ENCODE measurements at regions not wholly inside any gene's neighbourhood (a gene's known extent, or its start where the extent isn't known, plus 50 kb on each side); places are given as distances from the start of the nearest gene placed in this dataset.
"Not testable (repeated sequence)": the region's sequence is repeated elsewhere in the genome, so short reads cannot be mapped to it uniquely, and the experiment has no call there.

DNA sequence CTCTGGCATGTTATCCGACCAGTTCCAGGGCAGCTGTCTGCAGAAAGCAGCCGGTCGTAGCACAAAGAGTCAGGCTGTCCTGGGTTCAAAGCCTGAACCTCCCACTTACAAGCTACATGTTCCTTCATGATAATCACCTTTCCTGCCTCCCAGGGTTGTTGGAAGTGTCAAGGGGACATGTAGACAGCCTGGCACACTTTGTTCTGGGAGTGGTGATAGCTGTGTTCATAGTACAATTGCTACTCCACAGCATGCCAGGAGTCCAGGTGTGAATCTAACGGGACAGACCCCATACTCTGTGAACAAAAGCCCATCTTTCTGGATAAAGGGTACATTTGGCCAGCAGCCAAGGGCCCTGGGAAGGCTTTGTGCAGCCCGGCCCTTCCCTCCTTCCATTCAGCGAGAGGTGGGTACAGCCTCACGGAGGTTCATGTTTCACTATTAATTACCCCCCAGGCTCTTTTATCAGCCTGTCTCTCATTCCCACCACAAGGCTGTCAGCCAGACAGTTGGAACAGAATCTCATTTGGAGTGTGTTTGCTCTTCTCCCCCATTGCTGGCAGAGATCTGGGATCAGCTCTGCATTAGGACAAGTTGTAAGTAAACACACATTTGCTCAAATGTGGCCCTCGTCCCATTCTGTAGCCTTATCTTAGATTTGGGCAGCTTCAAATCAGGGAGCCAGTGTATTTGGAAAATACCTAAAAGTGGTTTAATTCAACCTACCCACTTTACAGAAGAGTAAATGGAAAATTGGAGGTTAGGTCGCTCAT lies 101.2 kb downstream of the PROP1 start:
- not testable (repeated sequence) for H3K27ac ChIP-seq (ENCODE audit: low read depth in 1 of 2, low read length in 2 of 2)
- 28% methylated on average over 3 of the region's 9 CpGs for WGBS

DNA sequence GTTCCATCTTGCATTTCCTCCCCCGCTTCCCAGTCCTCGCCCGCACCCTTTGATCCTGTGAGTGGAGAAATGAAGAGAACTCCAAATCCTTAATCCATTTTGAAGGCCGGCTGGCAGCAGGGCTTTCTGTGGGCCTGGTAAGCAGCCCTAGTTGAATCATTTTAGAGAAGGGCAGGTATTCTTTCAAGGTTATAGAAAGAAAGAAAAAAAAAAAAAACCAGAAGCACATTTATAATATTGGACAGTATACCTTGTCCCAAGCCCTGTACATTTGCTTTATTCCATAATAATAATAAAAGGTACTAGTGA lies 103.7 kb downstream of the PROP1 start:
- DNase-seq (ENCODE audit: low spot score); H3K27ac ChIP-seq (ENCODE audit: low read depth in 1 of 2, low read length in 2 of 2); H3K4me3 ChIP-seq (ENCODE audit: low read depth in 1 of 3, low read length in 3 of 3); H3K4me1 ChIP-seq (ENCODE audit: control insufficient read depth in 4 of 4, insufficient read depth in 4 of 4, low read length in 3 of 4); H3K9ac ChIP-seq (ENCODE audit: low read depth in 1 of 2, low read length in 2 of 2); H3K27me3 ChIP-seq (ENCODE audit: control insufficient read depth in 4 of 4, insufficient read depth in 4 of 4, low read length in 3 of 4); H3K36me3 ChIP-seq (ENCODE audit: control insufficient read depth in 4 of 4, insufficient read depth in 3 of 4, low read depth in 1 of 4, low read length in 3 of 4); H3K9me3 ChIP-seq (ENCODE audit: control insufficient read depth in 4 of 4, low read length in 3 of 4): not testable (repeated sequence)
- 51% methylated on average over 4 of the region's 4 CpGs for WGBS

More for the DNA sequence above, 101.2 kb downstream of the PROP1 start:
- not testable (repeated sequence) for H3K9ac ChIP-seq (ENCODE audit: low read depth in 1 of 2, low read length in 2 of 2); DNase-seq (ENCODE audit: low spot score); H3K27me3 ChIP-seq (ENCODE audit: control insufficient read depth in 4 of 4, insufficient read depth in 4 of 4, low read length in 3 of 4); H3K4me1 ChIP-seq (ENCODE audit: control insufficient read depth in 4 of 4, insufficient read depth in 4 of 4, low read length in 3 of 4); H3K36me3 ChIP-seq (ENCODE audit: control insufficient read depth in 4 of 4, insufficient read depth in 3 of 4, low read depth in 1 of 4, low read length in 3 of 4); H3K9me3 ChIP-seq (ENCODE audit: control insufficient read depth in 4 of 4, low read length in 3 of 4); H3K4me3 ChIP-seq (ENCODE audit: low read depth in 1 of 3, low read length in 3 of 3)

DNA sequence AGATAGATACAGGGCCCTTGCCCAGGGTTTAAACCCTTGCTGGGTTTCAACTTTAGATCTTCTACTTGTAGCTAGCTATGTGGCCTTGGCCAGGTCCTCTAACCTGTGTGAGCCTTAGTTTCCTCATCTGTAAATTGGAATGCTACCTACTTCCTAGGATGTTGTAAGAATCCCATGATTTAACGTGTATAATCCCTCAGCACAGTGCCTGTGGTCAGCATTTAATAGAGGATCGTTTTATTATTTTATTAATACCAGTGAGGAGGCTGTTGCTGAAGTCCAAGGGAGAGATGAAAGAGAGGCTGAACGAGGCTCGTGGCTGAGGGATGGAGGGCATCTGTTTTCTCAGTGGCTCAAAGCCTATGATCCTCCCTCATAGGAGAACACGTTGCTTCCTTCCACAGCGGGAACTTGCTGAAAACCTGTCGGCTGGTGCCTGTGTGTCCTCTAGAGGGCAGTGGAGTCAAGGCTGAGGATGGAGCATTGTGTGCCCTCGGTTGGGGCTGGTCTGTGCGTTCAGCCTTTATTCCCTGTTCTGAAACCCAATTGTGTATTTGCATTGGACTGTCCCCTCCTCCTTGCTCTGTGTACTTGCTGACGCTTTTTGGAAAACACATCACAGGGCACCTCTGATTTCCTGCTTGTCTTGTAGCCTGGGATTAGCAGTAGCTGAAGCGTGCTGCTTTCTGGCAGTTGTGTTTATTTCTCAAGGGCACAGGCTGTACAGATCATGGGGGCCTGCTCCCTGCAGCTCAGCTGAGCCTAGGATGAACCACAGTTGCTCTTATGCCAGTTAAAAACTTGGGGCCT lies 104.3 kb downstream of the PROP1 start:
- WGBS = 11% methylated on average over 6 of the region's 11 CpGs
- H3K27ac ChIP-seq (ENCODE audit: low read depth in 1 of 2, low read length in 2 of 2); H3K4me3 ChIP-seq (ENCODE audit: low read depth in 1 of 3, low read length in 3 of 3); DNase-seq (ENCODE audit: low spot score); H3K9me3 ChIP-seq (ENCODE audit: control insufficient read depth in 4 of 4, low read length in 3 of 4); H3K9ac ChIP-seq (ENCODE audit: low read depth in 1 of 2, low read length in 2 of 2); H3K4me1 ChIP-seq (ENCODE audit: control insufficient read depth in 4 of 4, insufficient read depth in 4 of 4, low read length in 3 of 4); H3K36me3 ChIP-seq (ENCODE audit: control insufficient read depth in 4 of 4, insufficient read depth in 3 of 4, low read depth in 1 of 4, low read length in 3 of 4); H3K27me3 ChIP-seq (ENCODE audit: control insufficient read depth in 4 of 4, insufficient read depth in 4 of 4, low read length in 3 of 4): not testable (repeated sequence)
- TF ChIP-seq RAD21 (IDR thresholded peaks at IDR 0.05) = peak; percentile 21 to 29
- TF ChIP-seq, protein P1, sequence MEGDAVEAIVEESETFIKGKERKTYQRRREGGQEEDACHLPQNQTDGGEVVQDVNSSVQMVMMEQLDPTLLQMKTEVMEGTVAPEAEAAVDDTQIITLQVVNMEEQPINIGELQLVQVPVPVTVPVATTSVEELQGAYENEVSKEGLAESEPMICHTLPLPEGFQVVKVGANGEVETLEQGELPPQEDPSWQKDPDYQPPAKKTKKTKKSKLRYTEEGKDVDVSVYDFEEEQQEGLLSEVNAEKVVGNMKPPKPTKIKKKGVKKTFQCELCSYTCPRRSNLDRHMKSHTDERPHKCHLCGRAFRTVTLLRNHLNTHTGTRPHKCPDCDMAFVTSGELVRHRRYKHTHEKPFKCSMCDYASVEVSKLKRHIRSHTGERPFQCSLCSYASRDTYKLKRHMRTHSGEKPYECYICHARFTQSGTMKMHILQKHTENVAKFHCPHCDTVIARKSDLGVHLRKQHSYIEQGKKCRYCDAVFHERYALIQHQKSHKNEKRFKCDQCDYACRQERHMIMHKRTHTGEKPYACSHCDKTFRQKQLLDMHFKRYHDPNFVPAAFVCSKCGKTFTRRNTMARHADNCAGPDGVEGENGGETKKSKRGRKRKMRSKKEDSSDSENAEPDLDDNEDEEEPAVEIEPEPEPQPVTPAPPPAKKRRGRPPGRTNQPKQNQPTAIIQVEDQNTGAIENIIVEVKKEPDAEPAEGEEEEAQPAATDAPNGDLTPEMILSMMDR (IDR thresholded peaks at IDR 0.05; ENCODE audit: low read depth, low read length, missing input control) = peak; percentile 20

DNA sequence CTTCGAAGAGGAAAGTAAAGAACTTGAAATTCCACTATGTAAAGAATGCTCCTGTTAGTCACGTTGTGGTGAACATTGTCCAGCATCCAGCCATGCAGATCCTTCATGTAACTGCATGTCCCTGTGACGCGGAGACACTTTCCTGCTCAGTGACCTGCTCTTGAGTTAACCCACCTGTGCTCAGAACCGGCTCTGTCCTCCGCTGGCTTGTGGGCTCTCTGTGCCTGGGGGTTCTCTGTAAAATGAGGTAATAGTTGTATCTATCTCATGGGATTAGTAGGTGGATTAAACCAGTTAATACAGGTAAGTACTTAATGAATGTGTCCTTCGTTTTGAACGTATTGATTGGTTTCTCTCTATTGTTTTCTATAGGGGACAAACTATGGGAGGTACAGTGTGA lies 100.6 kb upstream of the FAM153A start:
- 92% methylated on average over 8 of the region's 8 CpGs for WGBS
- H3K36me3 ChIP-seq (ENCODE audit: control insufficient read depth in 4 of 4, insufficient read depth in 3 of 4, low read depth in 1 of 4, low read length in 3 of 4); DNase-seq (ENCODE audit: low spot score); H3K4me1 ChIP-seq (ENCODE audit: control insufficient read depth in 4 of 4, insufficient read depth in 4 of 4, low read length in 3 of 4); H3K27ac ChIP-seq (ENCODE audit: low read depth in 1 of 2, low read length in 2 of 2); H3K9ac ChIP-seq (ENCODE audit: low read depth in 1 of 2, low read length in 2 of 2); H3K4me3 ChIP-seq (ENCODE audit: low read depth in 1 of 3, low read length in 3 of 3); H3K27me3 ChIP-seq (ENCODE audit: control insufficient read depth in 4 of 4, insufficient read depth in 4 of 4, low read length in 3 of 4); H3K9me3 ChIP-seq (ENCODE audit: control insufficient read depth in 4 of 4, low read length in 3 of 4): not testable (repeated sequence)

GRCh38 chr5:177875900-177876238 lies 93.2 kb upstream of the FAM153A start:
- under 1% methylated on average over 5 of the region's 15 CpGs for WGBS
- not testable (repeated sequence) for H3K36me3 ChIP-seq (ENCODE audit: control insufficient read depth in 4 of 4, insufficient read depth in 3 of 4, low read depth in 1 of 4, low read length in 3 of 4); H3K27ac ChIP-seq (ENCODE audit: low read depth in 1 of 2, low read length in 2 of 2); H3K27me3 ChIP-seq (ENCODE audit: control insufficient read depth in 4 of 4, insufficient read depth in 4 of 4, low read length in 3 of 4); H3K4me1 ChIP-seq (ENCODE audit: control insufficient read depth in 4 of 4, insufficient read depth in 4 of 4, low read length in 3 of 4); H3K9me3 ChIP-seq (ENCODE audit: control insufficient read depth in 4 of 4, low read length in 3 of 4); H3K9ac ChIP-seq (ENCODE audit: low read depth in 1 of 2, low read length in 2 of 2)
- peak; percentile 36 for DNase-seq (ENCODE audit: low spot score)
- peak overlapping the region in 2 of 3 donors; percentile 49 to 50 for H3K4me3 ChIP-seq (ENCODE audit: low read depth in 1 of 3, low read length in 3 of 3)

- 3% methylated on average over 22 of the region's 56 CpGs for WGBS
- not testable (repeated sequence) for H3K27ac ChIP-seq (ENCODE audit: low read depth in 1 of 2, low read length in 2 of 2); H3K4me1 ChIP-seq (ENCODE audit: control insufficient read depth in 4 of 4, insufficient read depth in 4 of 4, low read length in 3 of 4); H3K9me3 ChIP-seq (ENCODE audit: control insufficient read depth in 4 of 4, low read length in 3 of 4); H3K27me3 ChIP-seq (ENCODE audit: control insufficient read depth in 4 of 4, insufficient read depth in 4 of 4, low read length in 3 of 4); H3K36me3 ChIP-seq (ENCODE audit: control insufficient read depth in 4 of 4, insufficient read depth in 3 of 4, low read depth in 1 of 4, low read length in 3 of 4); H3K9ac ChIP-seq (ENCODE audit: low read depth in 1 of 2, low read length in 2 of 2); DNase-seq (ENCODE audit: low spot score)
- peak overlapping the region in 2 of 3 donors; percentile 50 to 53 for H3K4me3 ChIP-seq (ENCODE audit: low read depth in 1 of 3, low read length in 3 of 3)
These were observed 92.6 kb upstream of the FAM153A start for GRCh38 chr5:177875013-177875899.

GRCh38 chr5:177863822-177864446 lies 81.2 kb upstream of the FAM153A start:
- not testable (repeated sequence) for H3K27me3 ChIP-seq (ENCODE audit: control insufficient read depth in 4 of 4, insufficient read depth in 4 of 4, low read length in 3 of 4); H3K9ac ChIP-seq (ENCODE audit: low read depth in 1 of 2, low read length in 2 of 2); H3K4me1 ChIP-seq (ENCODE audit: control insufficient read depth in 4 of 4, insufficient read depth in 4 of 4, low read length in 3 of 4); H3K4me3 ChIP-seq (ENCODE audit: low read depth in 1 of 3, low read length in 3 of 3); DNase-seq (ENCODE audit: low spot score); H3K9me3 ChIP-seq (ENCODE audit: control insufficient read depth in 4 of 4, low read length in 3 of 4); H3K27ac ChIP-seq (ENCODE audit: low read depth in 1 of 2, low read length in 2 of 2); H3K36me3 ChIP-seq (ENCODE audit: control insufficient read depth in 4 of 4, insufficient read depth in 3 of 4, low read depth in 1 of 4, low read length in 3 of 4)
- 88% methylated on average over 7 of the region's 18 CpGs for WGBS

Data from liver (tissue), 8 donors.